PC-9 (cell line): ENCODE measurements at regions not wholly inside any gene's neighbourhood (a gene's known extent, or its start where the extent isn't known, plus 50 kb on each side); places are given as distances from the start of the nearest gene placed in this dataset.

Source experiments
- BruUV-seq: library from RNA; stranded (reverse); fragments of 400-500 nt; replicated peaks from 2 replicates; lab custom pipeline; 2021; lab: Mats Ljungman, UMichigan
- CTCF ChIA-PET: fragments of 300-600 bp; sonication (Branson Sonifier 250); formaldehyde crosslinking; loops from one replicate; lab custom pipeline; 2022; ENCODE audit warnings: antibody characterized with exemption; lab: Charles Lee
- POLR2A ChIA-PET: fragments of 300-600 bp; sonication (Branson Sonifier 250); formaldehyde crosslinking; loops from one replicate; lab custom pipeline; 2022; ENCODE audit warnings: antibody characterized with exemption; ENCODE audit not compliant: unreplicated experiment; lab: Charles Lee
- DNase-seq, 2 experiments: peaks; one replicate each; pipeline versions ENCODE4 v3.0.0 to v3.0.0-alpha.2; 2015 to 2022; ENCODE audit warnings: mixed read lengths in 1 of 2
- H2AFZ ChIP-seq: fragments of 200-600 bp; sonication (generic); 2 replicates; pipeline ENCODE4 v1.8.1; 2017; ENCODE audit warnings: antibody characterized with exemption
- H3F3A ChIP-seq: fragments of 200-600 bp; sonication (generic); 2 replicates; pipeline ENCODE4 v1.8.1; 2017; ENCODE audit warnings: antibody characterized with exemption, mild to moderate bottlenecking, low read depth; ENCODE audit not compliant: insufficient read depth
- H3K27ac ChIP-seq: fragments of 200-600 bp; sonication (generic); 2 replicates; pipeline ENCODE4 v1.6.1; 2016; ENCODE audit warnings: mixed run types
- H3K27me3 ChIP-seq: fragments of 200-600 bp; sonication (generic); 2 replicates; pipeline ENCODE4 v1.6.1; 2016; ENCODE audit warnings: low read depth, mixed run types; ENCODE audit not compliant: insufficient read depth
- H3K36me3 ChIP-seq: fragments of 200-600 bp; sonication (generic); 2 replicates; pipeline ENCODE4 v1.6.1; 2016; ENCODE audit warnings: low read depth, mixed run types
- H3K4me1 ChIP-seq: fragments of 200-600 bp; sonication (generic); replicated peaks from 2 replicates; pipeline ENCODE4 v1.6.1; 2016; ENCODE audit warnings: mixed run types; ENCODE audit not compliant: insufficient read depth
- H3K4me2 ChIP-seq: fragments of 200-600 bp; sonication (generic); 2 replicates; pipeline ENCODE4 v1.6.1; 2017; ENCODE audit warnings: mixed run types
- H3K4me3 ChIP-seq: fragments of 200-600 bp; sonication (generic); 2 replicates; pipeline ENCODE4 v1.6.1; 2016; ENCODE audit warnings: mixed run types
- H3K79me2 ChIP-seq: fragments of 200-600 bp; sonication (generic); 2 replicates; pipeline ENCODE4 v1.6.1; 2017; ENCODE audit warnings: low read depth, mixed run types
- H3K9me2 ChIP-seq: fragments of 200-600 bp; sonication (generic); 2 replicates; pipeline ENCODE4 v1.8.1; 2017; ENCODE audit warnings: mild to moderate bottlenecking; ENCODE audit not compliant: insufficient read depth
- H3K9me3 ChIP-seq: fragments of 200-600 bp; sonication (generic); 2 replicates; pipeline ENCODE4 v1.8.1; 2016; ENCODE audit warnings: low read depth; ENCODE audit not compliant: insufficient read depth
- H4K20me1 ChIP-seq: fragments of 200-600 bp; sonication (generic); 2 replicates; pipeline ENCODE4 v1.8.1; 2017; ENCODE audit not compliant: insufficient read depth
- EZH2 ChIP-seq: fragments of 200-600 bp; sonication (generic); IDR thresholded peaks from 2 replicates; pipeline ENCODE4 v1.8.0; 2017; ENCODE audit warnings: antibody characterized with exemption, low read depth
- intact Hi-C: fragments of 100-400 bp; cut with micrococcal nuclease; formaldehyde crosslinking; loops from one replicate; pipeline ENCODE4 v1.10.0; 2022; ENCODE audit not compliant: unreplicated experiment
- TF ChIP-seq, protein P1 (sequence below): fragments of 200-600 bp; sonication (generic); conservative IDR thresholded peaks from 2 replicates; pipeline ENCODE4 v1.6.1; 2017; ENCODE audit warnings: mixed run types, antibody characterized with exemption, mild to moderate bottlenecking, moderate library complexity

DNA sequence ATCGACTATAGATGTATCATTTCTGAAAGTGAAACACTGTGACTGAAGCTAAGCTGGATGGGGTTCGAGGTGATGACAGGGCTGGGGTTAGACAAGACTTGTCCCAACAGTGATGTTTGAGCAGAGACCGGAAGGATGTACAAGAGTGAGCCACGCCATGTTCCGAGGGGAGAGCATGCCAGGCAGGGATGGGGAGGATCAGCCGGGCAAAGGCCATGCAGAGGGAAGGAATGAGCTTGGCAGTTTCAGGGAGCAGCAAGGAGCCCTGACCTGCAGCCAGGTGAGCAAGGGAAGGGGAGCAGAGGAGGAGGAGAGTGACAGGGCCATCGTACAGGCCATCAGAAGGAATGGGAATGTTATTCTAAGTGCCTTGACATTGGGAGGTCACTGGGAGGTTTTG is 114.9 kb upstream of the GPR26 start:
- Histone ChIP-seq H3K36me3 (no peaks in the 10 kb centered on the region), H2AFZ (no peak overlapping the region), H3F3A (no peaks in the 10 kb centered on the region), H3K79me2 (no peaks in the 10 kb centered on the region), H3K9me2 (no peaks in the 10 kb centered on the region), H3K4me2 (no peak overlapping the region), H4K20me1 (no peaks in the 10 kb centered on the region), H3K27me3 (peaks cover 45% of the 10 kb centered on the region), H3K4me1 (no peaks in the 10 kb centered on the region), H3K9me3 (no peaks in the 10 kb centered on the region), H3K27ac (no peak overlapping the region), H3K4me3 (no peak overlapping the region)
- CTCF ChIA-PET: no interaction called here
- POLR2A ChIA-PET: no interaction called here
- no TSS peak for BruUV-seq
- TF ChIP-seq, protein P1, sequence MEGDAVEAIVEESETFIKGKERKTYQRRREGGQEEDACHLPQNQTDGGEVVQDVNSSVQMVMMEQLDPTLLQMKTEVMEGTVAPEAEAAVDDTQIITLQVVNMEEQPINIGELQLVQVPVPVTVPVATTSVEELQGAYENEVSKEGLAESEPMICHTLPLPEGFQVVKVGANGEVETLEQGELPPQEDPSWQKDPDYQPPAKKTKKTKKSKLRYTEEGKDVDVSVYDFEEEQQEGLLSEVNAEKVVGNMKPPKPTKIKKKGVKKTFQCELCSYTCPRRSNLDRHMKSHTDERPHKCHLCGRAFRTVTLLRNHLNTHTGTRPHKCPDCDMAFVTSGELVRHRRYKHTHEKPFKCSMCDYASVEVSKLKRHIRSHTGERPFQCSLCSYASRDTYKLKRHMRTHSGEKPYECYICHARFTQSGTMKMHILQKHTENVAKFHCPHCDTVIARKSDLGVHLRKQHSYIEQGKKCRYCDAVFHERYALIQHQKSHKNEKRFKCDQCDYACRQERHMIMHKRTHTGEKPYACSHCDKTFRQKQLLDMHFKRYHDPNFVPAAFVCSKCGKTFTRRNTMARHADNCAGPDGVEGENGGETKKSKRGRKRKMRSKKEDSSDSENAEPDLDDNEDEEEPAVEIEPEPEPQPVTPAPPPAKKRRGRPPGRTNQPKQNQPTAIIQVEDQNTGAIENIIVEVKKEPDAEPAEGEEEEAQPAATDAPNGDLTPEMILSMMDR: no peak
- TF ChIP-seq EZH2: no peak
- intact Hi-C loops: no loop called here
- no peak for DNase-seq

DNA sequence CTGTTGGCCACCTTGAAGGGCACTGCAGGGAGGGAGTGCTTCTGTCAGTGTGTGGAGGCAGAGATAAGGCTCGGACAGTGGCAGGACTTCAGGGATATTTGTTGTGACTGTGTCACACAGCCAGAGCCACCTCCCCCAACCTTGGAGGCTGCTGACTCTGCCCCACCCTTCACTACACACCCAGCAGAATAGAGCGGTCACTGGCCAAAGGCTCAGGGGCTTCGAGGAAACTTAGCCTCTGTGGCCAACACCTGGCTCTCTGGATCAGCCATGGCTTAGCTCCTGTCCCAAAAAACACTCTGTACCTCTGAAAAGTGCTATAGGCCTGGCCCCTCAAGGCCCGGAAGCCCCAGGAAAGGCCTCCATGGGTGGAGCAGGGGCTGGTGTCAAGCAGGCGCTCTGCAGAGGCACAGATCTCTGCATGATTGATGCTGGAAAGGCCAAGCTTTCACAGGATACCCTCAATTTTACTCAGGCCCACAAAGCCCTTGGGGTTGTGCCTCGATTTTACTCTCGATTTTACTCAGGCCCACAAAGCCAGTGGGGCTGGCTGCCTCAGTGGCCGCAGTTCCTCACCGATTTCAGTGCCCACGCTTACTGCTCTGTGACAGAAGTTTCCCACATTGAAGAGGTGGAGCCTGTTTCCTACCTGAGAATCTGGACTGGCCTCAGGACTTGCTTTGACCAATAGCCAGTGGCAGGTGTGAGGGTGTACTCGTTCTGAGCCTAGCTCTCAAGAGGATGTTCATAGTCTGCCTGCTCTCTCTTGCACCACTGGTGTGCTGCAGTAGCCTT is 113.2 kb upstream of the GPR26 start:
- DNase-seq: no peak
- BruUV-seq: no TSS peak
- Histone ChIP-seq H3K36me3 (no peaks in the 10 kb centered on the region), H3K9me3 (no peaks in the 10 kb centered on the region), H2AFZ (no peak overlapping the region), H3K9me2 (no peaks in the 10 kb centered on the region), H3K27me3 (peaks cover 46% of the 10 kb centered on the region), H4K20me1 (no peaks in the 10 kb centered on the region), H3K4me3 (no peak overlapping the region), H3K4me2 (no peak overlapping the region), H3K79me2 (no peaks in the 10 kb centered on the region), H3K27ac (no peak overlapping the region), H3K4me1 (no peaks in the 10 kb centered on the region), H3F3A (no peaks in the 10 kb centered on the region)
- ChIA-PET CTCF (no interaction called here), POLR2A (no interaction called here)
- TF ChIP-seq, protein P1: no peak
- no peak for TF ChIP-seq EZH2
- intact Hi-C loops: no loop called here

DNA sequence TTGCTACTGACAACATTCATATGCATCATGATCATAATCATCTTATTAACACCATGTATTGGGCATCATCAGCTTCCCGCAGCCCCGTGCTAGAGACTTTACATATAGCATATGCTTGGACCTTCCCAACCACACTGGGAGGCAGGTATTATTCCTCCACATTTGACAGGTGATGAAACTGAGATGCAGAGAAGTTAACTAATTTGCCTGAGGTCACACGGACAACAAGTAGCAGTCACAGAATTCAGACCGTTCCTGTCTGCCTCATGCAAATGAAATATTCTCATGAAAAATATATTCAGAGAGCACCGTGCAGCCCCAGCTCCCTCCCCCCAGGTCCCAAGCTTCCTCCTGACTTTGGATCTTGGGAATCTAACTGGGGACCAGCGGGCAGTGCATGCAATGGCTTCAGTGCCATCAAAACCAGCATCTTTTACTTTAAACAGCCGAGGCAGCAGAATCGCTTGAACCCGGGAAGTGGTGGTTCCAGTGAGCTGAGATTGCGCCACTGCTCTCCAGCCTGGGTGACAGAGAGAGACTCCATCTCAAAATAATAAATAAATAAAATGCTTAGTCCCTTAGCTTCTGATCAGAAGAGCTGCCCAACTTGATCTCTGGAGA is 112.2 kb upstream of the GPR26 start:
- peaks cover 48% of the 10 kb centered on the region for H3K27me3 ChIP-seq
- H3K9me2 ChIP-seq: no peaks in the 10 kb centered on the region
- H3K4me3 ChIP-seq: no peak overlapping the region
- no peaks in the 10 kb centered on the region for H3K9me3 ChIP-seq
- H3K79me2 ChIP-seq: no peaks in the 10 kb centered on the region
- no peak overlapping the region for H2AFZ ChIP-seq
- H4K20me1 ChIP-seq: no peaks in the 10 kb centered on the region
- no peak for DNase-seq
- H3F3A ChIP-seq: no peaks in the 10 kb centered on the region
- intact Hi-C loops: no loop called here
- no peaks in the 10 kb centered on the region for H3K36me3 ChIP-seq
- no peaks in the 10 kb centered on the region for H3K4me1 ChIP-seq
- POLR2A ChIA-PET: no interaction called here
- no peak for TF ChIP-seq EZH2
- TF ChIP-seq, protein P1: no peak
- H3K4me2 ChIP-seq: no peak overlapping the region
- CTCF ChIA-PET: no interaction called here
- no TSS peak for BruUV-seq
- no peak overlapping the region for H3K27ac ChIP-seq
